ENCODE measurements at regions not wholly inside any gene's neighbourhood (a gene's known extent, or its start where the extent isn't known, plus 50 kb on each side); places are given as distances from the start of the nearest gene placed in this dataset.
A peak's percentile ranks its signal among the peaks of the same experiment; 100 is the strongest.

GRCh38 chr16:54679531-54679930 lies 251.1 kb upstream of the IRX5 start:
- no peak for DNase-seq (ENCODE audit: low read depth)

- DNase-seq (ENCODE audit: low read depth), result peak; percentile 23
Measured at GRCh38 chr16:54677308-54677950, 253.2 kb upstream of the IRX5 start.

- DNase-seq (ENCODE audit: low read depth), result no peak
Measured at GRCh38 chr16:54673313-54673712, 257.4 kb upstream of the IRX5 start.

- no peak for DNase-seq (ENCODE audit: low read depth)
Measured at GRCh38 chr16:54672500-54672899, 258.2 kb upstream of the IRX5 start.

GRCh38 chr16:54657709-54658102 lies 273.0 kb upstream of the IRX5 start:
- DNase-seq (ENCODE audit: low read depth), result no peak

- peak; percentile 94 for DNase-seq (ENCODE audit: low read depth)
Measured at GRCh38 chr16:54657058-54657708, 273.5 kb upstream of the IRX5 start.

- DNase-seq (ENCODE audit: low read depth), result no peak
Measured at GRCh38 chr16:54655121-54655590, 275.5 kb upstream of the IRX5 start.

GRCh38 chr16:54654429-54654828 lies 276.2 kb upstream of the IRX5 start:
- DNase-seq (ENCODE audit: low read depth), result no peak

- DNase-seq (ENCODE audit: low read depth), result peak; percentile 51
Measured at GRCh38 chr16:54652201-54652770, 278.4 kb upstream of the IRX5 start.

GRCh38 chr16:54651440-54652195 lies 279.0 kb upstream of the IRX5 start:
- DNase-seq (ENCODE audit: low read depth), result peak; percentile 39

- peak; percentile 41 for DNase-seq (ENCODE audit: low read depth)
Measured at GRCh38 chr16:54649876-54650275, 280.8 kb upstream of the IRX5 start.

GRCh38 chr16:54648575-54648974 lies 282.1 kb upstream of the IRX5 start:
- no peak for DNase-seq (ENCODE audit: low read depth)

- DNase-seq (ENCODE audit: low read depth), result peak; percentile 12
Measured at GRCh38 chr16:54647725-54648221, 282.9 kb upstream of the IRX5 start.

GRCh38 chr16:54647216-54647615 lies 283.4 kb upstream of the IRX5 start:
- DNase-seq (ENCODE audit: low read depth), result no peak

GRCh38 chr16:54645345-54645744 lies 285.3 kb upstream of the IRX5 start:
- DNase-seq (ENCODE audit: low read depth), result no peak

- no peak for DNase-seq (ENCODE audit: low read depth)
Measured at GRCh38 chr16:54636221-54636793, 294.4 kb upstream of the IRX5 start.

GRCh38 chr16:54633943-54634362 lies 296.7 kb upstream of the IRX5 start:
- DNase-seq (ENCODE audit: low read depth), result peak; percentile 44

GRCh38 chr16:54632322-54633220 lies 298.1 kb upstream of the IRX5 start:
- no peak for DNase-seq (ENCODE audit: low read depth)

GRCh38 chr16:54631782-54632181 lies 298.9 kb upstream of the IRX5 start:
- no peak for DNase-seq (ENCODE audit: low read depth)

- DNase-seq (ENCODE audit: low read depth), result peak; percentile 9
Measured at GRCh38 chr16:54630284-54630967, 300.2 kb upstream of the IRX5 start.
